ENCODE measurements at regions not wholly inside any gene's neighbourhood (a gene's known extent, or its start where the extent isn't known, plus 50 kb on each side); places are given as distances from the start of the nearest gene placed in this dataset.
"Not testable (repeated sequence)": the region's sequence is repeated elsewhere in the genome, so short reads cannot be mapped to it uniquely, and the experiment has no call there.

DNA sequence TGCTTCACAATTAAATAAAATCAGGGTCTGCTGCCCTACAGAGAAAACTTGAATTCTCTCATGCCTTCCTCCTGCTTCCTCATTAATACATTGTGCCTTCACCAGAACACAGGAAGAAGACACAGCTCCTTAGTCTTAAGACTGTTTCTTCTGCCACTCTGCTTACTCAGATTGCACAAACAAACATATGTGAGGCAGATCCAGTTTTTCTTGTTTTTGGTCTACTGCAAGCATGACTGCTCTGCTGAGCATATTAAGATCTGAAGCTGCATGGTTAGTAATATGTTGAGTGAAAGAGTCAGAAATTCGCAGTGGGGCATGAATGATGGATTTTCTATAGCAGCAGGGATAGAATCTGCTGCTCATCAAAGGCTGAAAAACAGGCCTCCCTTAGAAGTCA lies 321.1 kb upstream of the STXBP6 start:
- peak overlapping the region; percentile 16 for H3K4me3 ChIP-seq (ENCODE audit: low read depth, low read length)
- DNase-seq (ENCODE audit: low read depth): peak; percentile 87
- TF ChIP-seq, protein P1, sequence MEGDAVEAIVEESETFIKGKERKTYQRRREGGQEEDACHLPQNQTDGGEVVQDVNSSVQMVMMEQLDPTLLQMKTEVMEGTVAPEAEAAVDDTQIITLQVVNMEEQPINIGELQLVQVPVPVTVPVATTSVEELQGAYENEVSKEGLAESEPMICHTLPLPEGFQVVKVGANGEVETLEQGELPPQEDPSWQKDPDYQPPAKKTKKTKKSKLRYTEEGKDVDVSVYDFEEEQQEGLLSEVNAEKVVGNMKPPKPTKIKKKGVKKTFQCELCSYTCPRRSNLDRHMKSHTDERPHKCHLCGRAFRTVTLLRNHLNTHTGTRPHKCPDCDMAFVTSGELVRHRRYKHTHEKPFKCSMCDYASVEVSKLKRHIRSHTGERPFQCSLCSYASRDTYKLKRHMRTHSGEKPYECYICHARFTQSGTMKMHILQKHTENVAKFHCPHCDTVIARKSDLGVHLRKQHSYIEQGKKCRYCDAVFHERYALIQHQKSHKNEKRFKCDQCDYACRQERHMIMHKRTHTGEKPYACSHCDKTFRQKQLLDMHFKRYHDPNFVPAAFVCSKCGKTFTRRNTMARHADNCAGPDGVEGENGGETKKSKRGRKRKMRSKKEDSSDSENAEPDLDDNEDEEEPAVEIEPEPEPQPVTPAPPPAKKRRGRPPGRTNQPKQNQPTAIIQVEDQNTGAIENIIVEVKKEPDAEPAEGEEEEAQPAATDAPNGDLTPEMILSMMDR (IDR thresholded peaks at IDR 0.05; ENCODE audit: control insufficient read depth, extremely low read depth, insufficient read depth): no peak

DNA sequence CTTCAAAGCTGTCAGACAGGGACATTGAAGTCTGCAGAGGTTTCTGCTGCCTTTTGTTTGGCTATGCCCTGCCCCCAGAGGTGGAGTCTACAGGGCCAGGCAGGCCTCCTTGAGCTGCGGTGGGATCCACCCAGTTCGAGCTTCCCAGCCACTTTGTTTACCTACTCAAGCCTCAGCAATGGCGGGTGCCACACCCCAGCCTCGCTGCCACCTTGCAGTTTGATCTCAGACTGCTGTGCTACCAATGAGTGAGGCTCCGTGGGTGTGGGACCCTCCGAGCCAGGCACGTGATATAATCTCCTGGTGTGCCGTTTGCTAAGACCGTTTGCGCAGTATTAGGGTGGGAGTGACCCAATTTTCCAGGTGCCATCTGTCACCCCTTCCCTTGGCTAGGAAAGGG lies 320.1 kb upstream of the STXBP6 start:
- H3K4me3 ChIP-seq (ENCODE audit: low read depth, low read length); DNase-seq (ENCODE audit: low read depth): not testable (repeated sequence)

DNA sequence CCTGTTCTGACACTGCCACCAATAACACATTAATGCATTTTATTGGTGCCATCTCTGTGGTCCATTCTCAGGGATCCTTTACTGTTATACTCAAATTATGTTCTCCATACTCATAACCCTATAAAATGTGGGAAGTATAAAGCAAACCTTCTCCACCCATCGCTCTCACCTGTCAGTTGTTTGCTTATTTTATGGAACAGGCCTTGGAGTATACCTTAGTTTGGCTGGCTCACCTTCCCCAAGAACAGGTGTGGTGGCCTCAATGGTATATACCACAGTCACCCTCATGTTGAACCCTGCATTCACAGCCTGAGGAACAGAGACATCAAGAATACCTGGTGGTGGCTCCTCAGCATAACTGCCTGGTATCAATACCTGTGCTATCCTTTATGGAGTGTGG lies 308.4 kb upstream of the STXBP6 start:
- TF ChIP-seq, protein P1 (IDR thresholded peaks at IDR 0.05; ENCODE audit: control insufficient read depth, extremely low read depth, insufficient read depth): no peak

DNA sequence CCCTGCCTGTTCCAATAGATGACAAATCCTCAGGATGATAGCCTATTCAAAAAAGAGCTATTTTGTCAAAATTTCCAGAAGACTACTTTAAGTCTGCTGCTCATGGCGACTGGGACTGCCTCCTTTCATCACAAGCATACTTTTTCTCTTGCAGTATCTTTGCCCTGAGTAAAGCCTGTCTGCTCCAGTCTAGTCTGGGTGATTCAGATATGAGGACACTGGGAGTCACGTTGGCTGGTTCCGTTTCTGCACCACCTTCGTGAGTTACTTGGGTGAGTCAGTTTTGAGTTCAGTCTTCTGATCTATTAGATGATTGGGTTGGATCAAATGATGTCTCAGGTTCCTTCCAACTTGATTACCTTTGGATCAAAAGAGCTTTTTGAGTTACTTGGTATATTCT lies 301.3 kb upstream of the STXBP6 start:
- no peak overlapping the region for H3K4me3 ChIP-seq (ENCODE audit: low read depth, low read length)
- DNase-seq (ENCODE audit: low read depth): no peak
- TF ChIP-seq, protein P1 (IDR thresholded peaks at IDR 0.05; ENCODE audit: control insufficient read depth, extremely low read depth, insufficient read depth): no peak

More for the DNA sequence above, 308.4 kb upstream of the STXBP6 start:
- no peak for DNase-seq (ENCODE audit: low read depth)
- no peak overlapping the region for H3K4me3 ChIP-seq (ENCODE audit: low read depth, low read length)

DNA sequence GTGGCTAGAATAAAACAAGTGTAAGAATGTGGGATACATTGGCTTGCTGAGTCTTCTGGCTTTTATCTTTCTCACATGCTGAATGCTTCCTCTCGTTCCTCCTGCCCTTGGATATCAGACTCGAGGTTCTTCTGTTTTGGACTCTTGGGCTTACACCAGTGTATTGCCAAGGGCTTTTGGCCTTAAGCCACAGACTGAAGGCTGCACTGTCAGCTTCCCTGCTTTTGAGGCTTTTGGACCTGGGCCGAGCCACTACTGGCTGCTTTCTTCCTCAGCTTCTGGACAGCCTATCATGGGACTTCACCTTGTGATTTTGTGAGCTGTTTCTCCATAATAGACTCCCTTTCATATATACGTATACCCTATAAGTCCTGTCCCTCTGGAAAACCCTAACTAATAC lies 300.9 kb upstream of the STXBP6 start:
- no peak for DNase-seq (ENCODE audit: low read depth)
- H3K4me3 ChIP-seq (ENCODE audit: low read depth, low read length): no peak overlapping the region
- TF ChIP-seq, protein P1 (IDR thresholded peaks at IDR 0.05; ENCODE audit: control insufficient read depth, extremely low read depth, insufficient read depth): no peak

DNA sequence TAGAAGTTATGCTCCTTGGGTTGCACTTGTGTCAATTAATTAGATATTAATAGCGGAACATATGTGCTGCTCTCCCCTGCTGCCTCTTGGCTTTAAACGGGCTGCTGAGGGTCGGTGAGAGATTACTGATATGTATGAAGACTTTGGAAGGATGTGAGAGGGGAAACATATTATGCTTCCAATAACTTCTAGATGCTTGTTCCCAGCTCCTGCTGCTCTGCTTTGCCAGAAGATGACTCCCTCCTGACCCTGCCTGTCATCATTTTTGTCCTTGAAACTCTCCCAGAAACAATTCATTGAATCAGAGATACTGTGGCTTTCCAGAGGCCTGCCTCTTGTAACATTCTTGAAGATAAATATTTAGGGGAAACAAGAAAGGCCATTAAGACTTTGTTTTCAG lies 300.1 kb upstream of the STXBP6 start:
- TF ChIP-seq, protein P1 (IDR thresholded peaks at IDR 0.05; ENCODE audit: control insufficient read depth, extremely low read depth, insufficient read depth): no peak
- no peak overlapping the region for H3K4me3 ChIP-seq (ENCODE audit: low read depth, low read length)
- DNase-seq (ENCODE audit: low read depth): no peak

DNA sequence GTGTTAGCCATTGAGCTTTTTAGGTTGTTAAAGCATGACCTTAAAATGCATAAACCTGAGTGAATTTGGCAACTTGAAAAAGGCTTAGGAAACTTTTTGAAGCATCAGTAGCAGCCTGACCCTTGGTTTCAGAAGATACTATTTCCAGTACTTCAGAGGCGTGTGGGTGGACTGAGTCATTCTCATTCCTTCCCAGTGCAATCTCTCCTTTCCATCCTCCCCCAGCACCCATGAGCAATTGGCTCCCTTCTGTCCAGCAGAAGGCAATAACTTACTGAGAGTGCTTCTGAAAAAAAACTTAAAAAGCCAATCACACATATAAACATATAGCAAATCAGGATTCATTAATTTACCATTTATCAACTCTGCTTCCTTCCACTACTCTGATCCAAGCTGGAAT lies 299.3 kb upstream of the STXBP6 start:
- DNase-seq (ENCODE audit: low read depth): no peak
- no peak overlapping the region for H3K4me3 ChIP-seq (ENCODE audit: low read depth, low read length)
- TF ChIP-seq, protein P1 (IDR thresholded peaks at IDR 0.05; ENCODE audit: control insufficient read depth, extremely low read depth, insufficient read depth): no peak

Data from LNCaP clone FGC (cell line).